IPS DF 4.7 (cell line): ENCODE measurements at regions not wholly inside any gene's neighbourhood (a gene's known extent, or its start where the extent isn't known, plus 50 kb on each side); places are given as distances from the start of the nearest gene placed in this dataset.
"Not testable (repeated sequence)": the region's sequence is repeated elsewhere in the genome, so short reads cannot be mapped to it uniquely, and the experiment has no call there.

Source experiments
- DNase-seq: peaks from one replicate; pipeline ENCODE4 v3.0.0-alpha.2; 2013; ENCODE audit warnings: low spot score; ENCODE audit errors: extremely low read depth

- no peak for DNase-seq
Observed at GRCh38 chr2:59296279-59296678, 1055.2 kb upstream of the FANCL start.

DNA sequence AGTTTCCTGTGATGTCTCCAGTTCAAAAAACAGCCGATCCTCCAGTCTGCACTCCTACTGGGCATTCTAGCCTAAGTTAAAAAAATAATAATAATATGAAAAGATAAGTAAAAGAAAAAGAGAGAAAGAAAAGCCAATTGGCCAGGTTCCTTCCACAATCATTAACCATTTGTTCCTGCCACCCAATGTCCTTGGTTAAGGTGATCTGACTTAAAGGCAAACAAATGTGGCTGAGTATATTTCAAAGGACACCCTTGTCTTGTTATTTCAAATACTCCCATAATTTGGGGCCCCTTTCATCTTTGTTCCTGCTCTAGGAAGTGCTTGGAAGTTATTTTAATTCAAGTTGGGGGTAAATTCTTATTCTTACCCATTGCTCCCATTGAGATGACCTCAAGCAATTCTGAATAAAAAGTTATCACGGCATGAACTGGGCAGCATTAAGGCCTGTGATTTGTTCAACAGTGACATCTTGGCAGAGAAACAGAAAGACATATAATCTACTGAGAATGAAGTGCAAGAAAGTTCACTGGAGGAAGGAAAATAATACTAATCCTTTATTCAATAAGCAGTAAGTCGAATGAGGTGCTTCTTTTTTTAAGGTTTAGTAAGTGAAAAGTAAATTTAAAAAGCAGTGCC is 1054.5 kb upstream of the FANCL start:
- DNase-seq, result no peak

- DNase-seq, result no peak
Observed at GRCh38 chr2:59288771-59289170, 1047.6 kb upstream of the FANCL start.

DNA sequence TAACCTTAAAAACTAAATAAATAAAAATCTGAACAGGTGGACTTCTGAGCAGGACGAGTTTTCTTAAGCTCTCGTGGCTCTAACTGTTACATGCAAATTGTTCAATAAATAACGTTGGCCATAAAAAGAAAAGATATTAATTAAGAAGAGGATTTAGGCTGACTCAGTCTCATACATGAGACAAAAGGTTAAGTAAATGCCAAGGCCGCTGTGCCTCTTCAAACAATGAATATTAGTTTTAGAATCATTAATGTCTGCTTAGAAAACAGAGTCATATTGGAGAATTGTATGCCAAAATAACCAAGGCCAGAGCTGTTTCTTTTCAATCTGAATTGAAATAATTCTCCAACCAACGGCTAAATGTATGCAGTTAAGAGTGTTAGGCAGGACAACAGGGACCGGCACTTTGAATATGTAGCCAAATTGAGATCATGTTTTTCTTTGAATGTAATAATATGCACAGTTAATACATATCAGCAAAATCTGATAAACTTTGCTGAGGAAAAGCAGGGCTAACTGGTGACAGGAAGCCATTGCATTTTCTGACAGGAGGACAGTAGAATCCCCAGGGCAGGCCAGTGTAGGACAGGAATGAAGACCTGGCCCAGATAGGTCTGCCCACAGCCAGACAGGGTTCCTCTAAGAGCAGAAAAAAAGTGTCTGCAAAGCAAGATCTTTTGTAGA is 1041.4 kb upstream of the FANCL start:
- DNase-seq, result no peak

GRCh38 chr2:59277671-59278070 is 1036.5 kb upstream of the FANCL start:
- DNase-seq, result no peak

- no peak for DNase-seq
Observed at GRCh38 chr2:59276917-59277316, 1035.8 kb upstream of the FANCL start.

DNA sequence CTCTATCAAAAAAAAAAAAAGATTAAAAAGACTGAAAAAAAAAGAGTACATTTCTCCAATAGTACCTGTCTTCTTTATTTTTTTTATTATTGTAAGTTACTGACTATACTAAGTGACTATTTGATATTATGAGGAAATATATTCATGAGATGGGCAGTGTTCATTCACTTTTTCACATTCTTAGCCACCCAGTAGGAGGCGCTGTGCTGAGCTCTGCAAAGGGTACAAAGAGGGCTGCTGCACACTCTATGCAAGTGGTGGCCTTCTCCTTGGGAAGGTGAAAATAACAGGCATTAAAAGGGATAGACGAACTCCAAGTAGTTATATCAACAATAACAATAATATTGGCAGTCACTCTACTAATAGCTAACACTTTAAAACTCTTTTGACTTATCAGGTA is 1034.9 kb upstream of the FANCL start:
- DNase-seq, result no peak

DNA sequence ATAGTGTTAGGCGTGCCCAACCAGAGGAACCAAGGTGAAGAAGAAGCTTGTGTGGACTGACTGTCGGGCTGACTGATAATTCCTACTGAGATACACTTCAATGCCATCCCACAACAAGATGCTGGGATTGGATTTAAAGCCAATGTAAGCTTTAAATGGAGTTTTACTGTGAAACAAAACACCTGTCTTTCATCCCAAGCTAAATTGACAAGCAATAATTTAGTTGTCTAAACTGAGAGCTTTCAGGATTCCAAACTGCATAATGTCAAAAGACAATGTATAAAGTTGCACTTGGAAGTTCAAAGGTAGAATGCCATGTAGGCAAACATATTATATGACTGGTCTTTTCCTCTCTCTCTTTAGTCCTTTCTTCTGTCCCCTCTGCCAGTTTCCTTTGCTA is 1025.3 kb upstream of the FANCL start:
- no peak for DNase-seq

DNA sequence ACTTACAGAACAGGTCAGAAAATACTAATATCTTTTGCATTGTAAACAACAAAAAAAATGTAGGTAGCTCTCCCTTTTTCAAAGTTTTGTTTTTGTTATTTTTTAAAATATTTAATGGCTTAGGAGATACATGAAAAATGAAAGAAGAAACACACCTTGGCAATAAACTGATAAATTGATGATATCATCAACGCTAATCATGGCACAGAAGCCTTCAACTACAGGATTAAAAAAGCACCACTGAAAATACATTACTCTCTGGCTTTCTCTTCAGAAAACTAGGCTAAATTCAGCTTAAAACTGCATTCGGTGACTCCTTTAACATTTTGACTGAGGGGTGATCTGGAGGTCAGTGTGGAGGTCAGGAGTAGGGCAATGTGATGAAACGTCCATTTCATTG is 1018.8 kb upstream of the FANCL start:
- DNase-seq, result no peak

GRCh38 chr2:59256290-59256689 is 1015.2 kb upstream of the FANCL start:
- no peak for DNase-seq

DNA sequence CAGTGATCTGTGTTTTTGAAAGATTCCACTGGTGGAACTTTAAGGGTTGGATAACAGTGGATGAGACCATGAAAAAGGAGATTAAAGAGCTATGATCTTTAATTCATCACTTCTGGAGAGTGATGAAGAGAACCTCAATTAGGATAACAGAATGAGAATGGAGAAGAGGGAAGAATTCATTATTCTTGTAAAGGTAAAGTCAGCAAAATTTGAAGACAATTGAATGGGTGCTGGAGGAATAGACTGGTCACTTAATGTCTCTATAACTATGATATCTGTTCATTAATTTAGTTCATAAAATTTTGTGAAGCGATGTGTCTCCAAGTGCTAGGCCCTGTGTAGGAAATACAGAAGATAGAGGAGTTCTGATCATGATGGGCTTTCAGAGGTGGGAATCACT is 1013.2 kb upstream of the FANCL start:
- DNase-seq, result no peak

GRCh38 chr2:59250307-59250677 is 1009.2 kb upstream of the FANCL start:
- no peak for DNase-seq

DNA sequence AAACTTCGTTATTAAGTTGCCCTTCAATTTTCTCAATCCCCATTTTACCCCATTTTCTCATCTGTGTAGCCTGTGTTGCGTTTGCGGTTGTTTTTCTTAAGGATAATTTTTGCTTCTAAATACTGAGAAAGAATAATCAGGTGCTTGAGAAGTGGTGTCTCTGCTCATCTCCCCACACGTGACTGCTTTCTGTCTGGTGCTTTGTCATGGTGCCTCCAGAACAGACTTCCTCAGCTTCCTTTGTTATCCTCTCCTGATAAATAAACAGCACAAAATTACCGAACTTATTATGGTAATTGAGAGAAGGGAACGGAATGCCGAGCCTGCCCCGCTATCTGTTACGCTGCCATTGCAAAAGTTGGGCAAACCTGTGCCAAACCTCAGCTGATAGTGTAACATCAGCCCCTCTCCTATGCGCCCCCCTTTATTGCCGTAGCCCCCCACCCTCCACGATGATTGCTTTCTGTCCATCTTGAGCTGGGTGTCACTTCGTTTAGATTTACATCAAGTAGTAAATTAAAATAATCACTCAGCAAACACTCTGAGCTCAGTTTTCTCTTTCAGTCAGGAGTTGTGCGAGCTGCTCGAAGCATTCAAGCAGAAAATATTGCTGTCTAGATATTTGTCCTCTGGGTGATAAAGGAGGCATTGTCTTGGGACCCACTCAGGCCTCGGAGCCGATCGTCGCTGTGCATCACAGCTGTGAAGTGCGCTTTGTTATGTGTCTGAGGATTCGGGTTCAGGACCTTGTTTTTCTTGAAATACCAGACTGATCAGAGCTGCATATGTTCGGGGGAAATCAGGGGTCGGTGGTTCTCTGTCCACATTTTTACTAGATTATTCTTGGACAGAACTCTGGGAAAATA is 1008.5 kb upstream of the FANCL start:
- no peak for DNase-seq

GRCh38 chr2:59239146-59239545 is 998.0 kb upstream of the FANCL start:
- no peak for DNase-seq

GRCh38 chr2:59237311-59237710 is 996.2 kb upstream of the FANCL start:
- no peak for DNase-seq

DNA sequence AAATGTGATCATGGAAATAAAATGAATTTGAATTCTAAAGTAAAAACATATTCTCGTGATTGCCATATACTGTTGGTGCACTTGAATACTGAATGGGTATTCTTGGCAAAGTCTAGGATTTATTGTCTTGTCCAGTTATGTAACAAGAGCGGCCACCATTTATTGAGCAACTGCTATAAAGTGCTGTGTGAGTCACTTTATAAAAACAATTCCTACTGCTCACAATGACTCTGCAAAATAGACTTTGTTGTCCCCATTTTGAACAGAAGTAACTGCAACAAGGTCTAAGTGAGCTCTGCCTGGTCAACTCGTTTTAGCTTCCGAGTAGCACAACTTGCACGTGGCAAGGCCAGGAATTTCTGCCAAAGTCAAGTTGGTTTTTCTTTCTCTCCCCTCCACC is 995.6 kb upstream of the FANCL start:
- DNase-seq, result no peak

GRCh38 chr2:59233920-59234319 is 992.8 kb upstream of the FANCL start:
- no peak for DNase-seq

DNA sequence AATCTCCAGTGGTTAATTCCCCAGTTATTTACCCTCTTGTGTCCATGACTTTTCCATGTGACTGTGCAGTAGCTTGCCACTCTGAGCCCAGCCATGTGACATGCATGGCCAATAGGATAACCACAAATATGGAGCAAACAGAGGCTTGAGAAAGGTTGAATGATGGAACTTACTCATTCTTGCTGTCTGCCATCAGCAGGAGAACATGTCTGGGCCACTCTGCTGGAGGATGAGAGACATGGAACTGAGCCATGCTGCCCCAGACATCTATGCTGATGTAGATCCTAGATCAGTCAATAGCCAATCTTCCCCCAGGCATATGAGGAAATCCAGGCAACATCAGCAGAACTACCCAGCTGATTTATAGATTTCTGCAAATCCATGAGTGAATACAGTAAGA is 992.3 kb upstream of the FANCL start:
- no peak for DNase-seq

DNA sequence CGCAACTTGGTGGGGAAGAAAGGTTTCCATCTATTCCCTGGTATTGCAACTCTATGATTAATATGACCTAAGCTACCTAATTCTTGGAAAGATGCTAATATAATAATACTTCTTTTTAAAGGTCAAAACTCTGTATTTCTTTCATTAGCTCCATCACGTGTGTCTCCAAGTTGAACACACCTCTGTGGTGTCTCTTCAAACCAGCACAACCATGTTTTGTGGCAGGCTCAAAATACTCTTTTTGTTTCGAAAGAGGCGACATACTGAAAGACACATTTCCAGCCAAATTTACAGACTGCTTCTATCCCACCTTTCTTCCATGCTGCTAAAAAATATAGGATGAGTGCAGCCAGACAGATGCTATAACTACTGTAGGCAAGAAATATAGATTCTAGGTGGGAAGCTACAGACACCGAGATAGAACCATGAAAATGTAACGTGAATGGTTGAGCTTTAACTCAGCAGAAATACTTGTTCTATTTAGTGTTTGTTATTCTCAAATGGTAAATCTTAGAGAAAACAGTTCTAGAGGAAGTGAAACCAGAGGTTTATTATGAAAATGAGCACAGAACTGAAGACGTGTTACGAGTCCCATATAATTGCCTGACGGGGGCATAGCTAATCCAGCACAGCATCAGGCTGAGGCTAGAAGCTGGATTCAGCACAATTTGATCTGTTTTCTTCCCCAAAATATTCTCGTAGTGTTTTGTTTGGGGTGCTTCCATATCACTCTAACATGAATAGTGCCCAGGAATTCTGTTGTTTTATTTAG is 991.5 kb upstream of the FANCL start:
- DNase-seq, result no peak

DNA sequence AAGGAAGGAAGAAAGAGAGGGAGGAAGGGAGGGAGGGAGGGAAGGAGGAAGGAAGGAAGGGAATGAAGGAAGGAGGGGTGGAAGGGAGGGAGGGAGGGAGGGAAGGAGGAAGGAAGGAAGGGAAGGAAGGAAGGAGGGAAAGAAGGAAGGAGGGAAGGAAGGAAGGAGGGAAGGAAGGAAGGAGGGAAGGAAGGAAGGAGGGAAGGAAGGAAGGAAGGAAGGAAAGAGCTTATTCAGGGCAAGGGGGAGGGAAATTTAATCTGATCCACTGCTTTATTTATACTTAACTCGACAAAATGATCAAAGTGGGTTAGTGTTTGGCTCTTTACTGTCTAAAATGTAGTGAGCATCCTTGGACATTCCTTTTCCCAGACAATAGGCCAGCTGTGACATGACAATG is 985.2 kb upstream of the FANCL start:
- not testable (repeated sequence) for DNase-seq

GRCh38 chr2:59223742-59224141 is 982.6 kb upstream of the FANCL start:
- no peak for DNase-seq

DNA sequence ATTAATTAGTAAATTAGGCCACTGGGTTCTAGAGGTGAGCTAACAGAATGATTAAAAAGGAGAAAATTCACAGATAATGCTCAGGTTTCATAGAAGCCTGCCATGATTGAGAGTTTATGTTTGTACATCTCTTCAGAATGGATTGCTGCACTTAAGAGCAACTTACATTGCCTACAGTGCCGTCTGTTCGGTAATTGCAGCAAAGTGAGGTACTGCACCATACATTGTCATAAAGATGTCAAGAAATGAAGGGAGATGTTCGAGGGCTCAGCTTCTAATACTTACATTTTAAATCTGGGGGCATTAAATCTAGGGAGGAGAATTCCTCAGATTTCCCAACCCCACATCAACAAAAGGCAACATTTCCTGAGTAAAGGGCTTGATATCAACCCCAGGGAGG is 976.2 kb upstream of the FANCL start:
- no peak for DNase-seq
